CD14-positive monocyte (primary cell): ENCODE measurements at regions not wholly inside any gene's neighbourhood (a gene's known extent, or its start where the extent isn't known, plus 50 kb on each side); places are given as distances from the start of the nearest gene placed in this dataset.
"Not testable (repeated sequence)": the region's sequence is repeated elsewhere in the genome, so short reads cannot be mapped to it uniquely, and the experiment has no call there.

Experiments used
- DNase-seq, 3 donors: peaks; one replicate each; pipeline ENCODE4 v3.0.0-alpha.2; 2011 to 2022
- H2AFZ ChIP-seq: 2 replicates; pipeline ENCODE4 v1.6.0; 2012; ENCODE audit warnings: mild to moderate bottlenecking, low read depth, low read length, inconsistent platforms; ENCODE audit not compliant: insufficient read depth, poor library complexity, severe bottlenecking
- H3K27ac ChIP-seq, 2 donors: 1 replicate in 1 of 2; 2 replicates in 1 of 2; pipeline ENCODE4 v1.5.1; 2012 to 2013; ENCODE audit warnings: low read length in 2 of 2, control low read depth in 1 of 2, inconsistent platforms in 1 of 2, low read depth in 1 of 2, mild to moderate bottlenecking in 1 of 2
- H3K27me3 ChIP-seq, 2 donors: one replicate each; pipeline versions ENCODE4 v1.6.0 to v1.6.1; 2011 to 2013; ENCODE audit warnings: low read length in 2 of 2; ENCODE audit not compliant: control insufficient read depth in 2 of 2, insufficient read depth in 2 of 2
- H3K36me3 ChIP-seq, 2 donors: replicated peaks in 1 of 2; 1 replicate in 1 of 2; 2 replicates in 1 of 2; pipeline versions ENCODE4 v1.5.1 to v1.6.1; 2012 to 2013; ENCODE audit warnings: low read length in 2 of 2, control low read depth in 1 of 2, inconsistent platforms in 1 of 2, mild to moderate bottlenecking in 1 of 2; ENCODE audit not compliant: insufficient read depth in 2 of 2, control insufficient read depth in 1 of 2
- H3K4me1 ChIP-seq, 2 donors: 1 replicate in 1 of 2; 2 replicates in 1 of 2; pipeline versions ENCODE4 v1.5.1 to v1.6.1; 2012 to 2013; ENCODE audit warnings: low read length in 2 of 2, control low read depth in 1 of 2, inconsistent platforms in 1 of 2, mild to moderate bottlenecking in 1 of 2, moderate library complexity in 1 of 2; ENCODE audit not compliant: insufficient read depth in 2 of 2, control insufficient read depth in 1 of 2
- H3K4me2 ChIP-seq: replicated peaks from 2 replicates; pipeline ENCODE3; 2012; ENCODE audit warnings: low read length, moderate library complexity, mild to moderate bottlenecking; ENCODE audit not compliant: poor library complexity, severe bottlenecking; ENCODE audit errors: extremely low read depth
- H3K4me3 ChIP-seq, 3 experiments: fragments of 200-600 bp in 1 of 3; sonication (generic) in 1 of 3; replicated peaks in 1 of 3; 1 replicate in 2 of 3; 2 replicates in 1 of 3; pipeline ENCODE4 v1.5.1; 2011 to 2013; ENCODE audit warnings: low read length in 3 of 3, mild to moderate bottlenecking in 3 of 3, control low read depth in 2 of 3, low read depth in 2 of 3, inconsistent platforms in 1 of 3, moderate library complexity in 1 of 3
- H3K79me2 ChIP-seq: 2 replicates; pipeline ENCODE4 v1.6.0; 2012; ENCODE audit warnings: mild to moderate bottlenecking, control low read depth, inconsistent platforms, low read length, moderate library complexity; ENCODE audit not compliant: insufficient read depth
- H3K9ac ChIP-seq: 2 replicates; pipeline ENCODE4 v1.6.0; 2017; ENCODE audit warnings: low read length, mild to moderate bottlenecking; ENCODE audit not compliant: insufficient read depth, poor library complexity, severe bottlenecking
- H3K9me3 ChIP-seq, 2 donors: replicated peaks in 1 of 2; 1 replicate in 1 of 2; 2 replicates in 1 of 2; pipeline versions ENCODE4 v1.5.1 to v1.6.1; 2012 to 2013; ENCODE audit warnings: low read length in 2 of 2, control low read depth in 1 of 2; ENCODE audit not compliant: control insufficient read depth in 1 of 2, insufficient read depth in 1 of 2
- H4K20me1 ChIP-seq: 2 replicates; pipeline ENCODE4 v1.6.0; 2012; ENCODE audit warnings: mild to moderate bottlenecking, low read length, control low read depth, moderate library complexity; ENCODE audit not compliant: insufficient read depth
- H3K27ac Mint-ChIP-seq, 7 donors: one replicate each; pipeline ENCODE4 v1.8.0; 2020; ENCODE audit warnings: mild to moderate bottlenecking in 7 of 7, mixed read lengths in 7 of 7, moderate library complexity in 6 of 7, inconsistent platforms in 2 of 7
- H3K27me3 Mint-ChIP-seq, 3 donors: one replicate each; pipeline ENCODE4 v1.8.0; 2021 to 2022; ENCODE audit warnings: low read depth in 3 of 3, mild to moderate bottlenecking in 3 of 3, mixed read lengths in 3 of 3, moderate library complexity in 3 of 3, inconsistent platforms in 1 of 3
- H3K36me3 Mint-ChIP-seq, 2 donors: one replicate each; pipeline ENCODE4 v1.8.0; 2020; ENCODE audit warnings: mixed read lengths in 2 of 2, inconsistent platforms in 1 of 2, mild to moderate bottlenecking in 1 of 2
- H3K4me1 Mint-ChIP-seq: one replicate; pipeline ENCODE4 v1.8.0; 2020; ENCODE audit warnings: mild to moderate bottlenecking, mixed read lengths
- H3K4me3 Mint-ChIP-seq, 2 donors: one replicate each; pipeline ENCODE4 v1.8.0; 2020; ENCODE audit warnings: mild to moderate bottlenecking in 2 of 2, mixed read lengths in 2 of 2, moderate library complexity in 1 of 2
- H3K9me3 Mint-ChIP-seq, 7 donors: one replicate each; pipeline ENCODE4 v1.8.0; 2020 to 2022; ENCODE audit warnings: mixed read lengths in 7 of 7, mild to moderate bottlenecking in 6 of 7, moderate library complexity in 6 of 7, inconsistent platforms in 2 of 7
- CTCF ChIP-seq: fragments of 200-600 bp; IDR thresholded peaks from one replicate; pipeline ENCODE4 v1.8.0; 2022; ENCODE audit warnings: antibody characterized with exemption, mild to moderate bottlenecking
- WGBS: methylation state at CpG from one replicate; pipeline ENCODE4 v1.1.5; 2013; ENCODE audit warnings: missing lambda C conversion rate; ENCODE audit not compliant: insufficient coverage; 5-methylcytosine and 5-hydroxymethylcytosine counted together
- intact Hi-C, 2 donors: fragments of 100-400 bp; cut with micrococcal nuclease; formaldehyde crosslinking; loops; one replicate each; pipeline versions ENCODE4 v1.15.0 to v1.15.1; 2023

GRCh38 chr4:77358315-77358928 is 201.4 kb downstream of the CCNG2 start:
- H2AFZ ChIP-seq = no peak overlapping the region
- WGBS = no CpG with 5 or more reads among the region's 2 CpGs
- no peaks in the 10 kb centered on the region for H3K9me3 ChIP-seq
- H4K20me1 ChIP-seq = no peaks in the 10 kb centered on the region
- peak; percentile 46 for TF ChIP-seq CTCF
- H3K36me3 ChIP-seq = no peaks in the 10 kb centered on the region
- H3K4me1 ChIP-seq = no peaks in the 10 kb centered on the region
- Mint-ChIP-seq H3K4me3 (no peak overlapping the region), H3K9me3 (no peaks in the 10 kb centered on the region), H3K4me1 (peaks cover 1% of the 10 kb centered on the region), H3K36me3 (no peaks in the 10 kb centered on the region), H3K27ac (no peak overlapping the region), H3K27me3 (peaks cover 0 to 5% (median 0%) of the 10 kb centered on the region in 3 donors)
- H3K79me2 ChIP-seq = no peaks in the 10 kb centered on the region
- no peak overlapping the region for H3K4me3 ChIP-seq
- H3K4me2 ChIP-seq = no peak overlapping the region
- H3K27ac ChIP-seq = no peak overlapping the region
- H3K9ac ChIP-seq = no peak overlapping the region
- H3K27me3 ChIP-seq = no peaks in the 10 kb centered on the region
- intact Hi-C loops = no loop called here
- DNase-seq = no peak

- Histone ChIP-seq H3K36me3 (no peaks in the 10 kb centered on the region), H3K27ac (no peak overlapping the region), H2AFZ (no peak overlapping the region), H3K27me3 (no peaks in the 10 kb centered on the region), H3K4me3 (no peak overlapping the region), H3K9me3 (no peaks in the 10 kb centered on the region), H4K20me1 (no peaks in the 10 kb centered on the region), H3K79me2 (no peaks in the 10 kb centered on the region), H3K9ac (no peak overlapping the region), H3K4me2 (no peak overlapping the region), H3K4me1 (no peaks in the 10 kb centered on the region)
- peaks cover 1% of the 10 kb centered on the region for H3K4me1 Mint-ChIP-seq
- TF ChIP-seq CTCF = no peak
- H3K9me3 Mint-ChIP-seq = no peaks in the 10 kb centered on the region
- H3K36me3 Mint-ChIP-seq = no peaks in the 10 kb centered on the region
- intact Hi-C loops = no loop called here
- peaks cover 0 to 5% (median 1%) of the 10 kb centered on the region in 3 donors for H3K27me3 Mint-ChIP-seq
- no peak for DNase-seq
- 71% methylated on average over 3 of the region's 4 CpGs for WGBS
- no peak overlapping the region for H3K27ac Mint-ChIP-seq
- no peak overlapping the region for H3K4me3 Mint-ChIP-seq
These were observed 203.4 kb downstream of the CCNG2 start for GRCh38 chr4:77360451-77360850.

- intact Hi-C loops, DNase-seq: not testable (repeated sequence)
These were observed 209.9 kb downstream of the CCNG2 start for GRCh38 chr4:77366876-77367275.

More at GRCh38 chr4:77366876-77367275, 209.9 kb downstream of the CCNG2 start:
- H3K79me2 ChIP-seq, H3K9me3 ChIP-seq, H3K4me1 ChIP-seq, H3K27ac ChIP-seq, H3K4me1 Mint-ChIP-seq, H3K4me2 ChIP-seq, H2AFZ ChIP-seq, H3K27me3 ChIP-seq, H3K27me3 Mint-ChIP-seq, H3K36me3 ChIP-seq, H3K9ac ChIP-seq, H3K4me3 ChIP-seq, H3K27ac Mint-ChIP-seq, H4K20me1 ChIP-seq, H3K9me3 Mint-ChIP-seq, H3K36me3 Mint-ChIP-seq, H3K4me3 Mint-ChIP-seq: not testable (repeated sequence)
- whole genome bisulfite sequencing = no CpG with 5 or more reads among the region's 4 CpGs
